Endothelial cell of umbilical vein (primary cell): ENCODE measurements at regions not wholly inside any gene's neighbourhood (a gene's known extent, or its start where the extent isn't known, plus 50 kb on each side); places are given as distances from the start of the nearest gene placed in this dataset.

Experiments used
- BruUV-seq: library from RNA; stranded (reverse); fragments of 400-500 nt; replicated peaks from 2 replicates; lab custom pipeline; 2021; lab: Mats Ljungman, UMichigan
- CTCF ChIA-PET: fragments of 300-600, 350-600 bp; sonication (Branson Sonifier 250); formaldehyde crosslinking; loops from one replicate; lab custom pipeline; 2021; ENCODE audit warnings: antibody characterized with exemption, inconsistent platforms; lab: Charles Lee
- POLR2A ChIA-PET: fragments of 300-600, 350-600 bp; sonication (Branson Sonifier 250); formaldehyde crosslinking; loops from one replicate; lab custom pipeline; 2021; ENCODE audit warnings: antibody characterized with exemption, inconsistent platforms; lab: Charles Lee
- DNase-seq: peaks from one replicate; pipeline ENCODE4 v3.0.0-alpha.2; 2011; ENCODE audit warnings: low read depth, low spot score
- FAIRE-seq: peaks from 2 replicates; lab custom pipeline; 2011; peaks lifted over from hg19 to GRCh38; lab: Jason Lieb, UNC
- H2AFZ ChIP-seq: 2 replicates; pipeline ENCODE4 v1.6.0; 2012; ENCODE audit warnings: low read depth, low read length, control low read depth, inconsistent platforms
- H3K27ac ChIP-seq: 2 replicates; pipeline ENCODE4 v1.5.1; 2011; ENCODE audit warnings: low read depth, mild to moderate bottlenecking, control low read depth, low read length, moderate library complexity; ENCODE audit not compliant: insufficient read depth
- H3K27me3 ChIP-seq, 2 experiments: 2 replicates each; pipeline versions ENCODE4 v1.6.0 to v1.6.1; 2011; ENCODE audit warnings: low read length in 2 of 2, mixed read lengths in 1 of 2; ENCODE audit not compliant: control insufficient read depth in 2 of 2, insufficient read depth in 2 of 2
- H3K36me3 ChIP-seq, 2 experiments: 2 replicates in 1 of 2; 3 replicates in 1 of 2; pipeline ENCODE4 v1.5.1; 2011; ENCODE audit warnings: low read length in 2 of 2, mild to moderate bottlenecking in 1 of 2, moderate library complexity in 1 of 2; ENCODE audit not compliant: control insufficient read depth in 2 of 2, insufficient read depth in 2 of 2; ENCODE audit errors: extremely low read depth in 1 of 2
- H3K4me1 ChIP-seq: 3 replicates; pipeline ENCODE4 v1.5.1; 2011; ENCODE audit warnings: mild to moderate bottlenecking, low read length; ENCODE audit not compliant: control insufficient read depth, insufficient read depth; ENCODE audit errors: extremely low read depth
- H3K4me2 ChIP-seq: 2 replicates; pipeline ENCODE4 v1.6.1; 2011; ENCODE audit warnings: low read length, control low read depth, mixed read lengths; ENCODE audit not compliant: insufficient read depth
- H3K4me3 ChIP-seq, 3 experiments: fragments of 200-600 bp in 1 of 3; sonication (generic), shearing (Covaris generic) in 1 of 3; replicated peaks in 1 of 3; 2 replicates each; pipeline ENCODE4 v1.5.1; 2011 to 2016; ENCODE audit warnings: control low read depth in 3 of 3, low read length in 3 of 3, mild to moderate bottlenecking in 2 of 3, inconsistent platforms in 1 of 3, low read depth in 1 of 3, moderate library complexity in 1 of 3; ENCODE audit not compliant: insufficient read depth in 1 of 3
- H3K79me2 ChIP-seq: 2 replicates; pipeline ENCODE4 v1.6.0; 2012; ENCODE audit warnings: low read length, inconsistent platforms; ENCODE audit not compliant: control insufficient read depth, insufficient read depth
- H3K9ac ChIP-seq: replicated peaks from 2 replicates; pipeline ENCODE3; 2011; ENCODE audit warnings: low read length, control low read depth; ENCODE audit not compliant: insufficient read depth; ENCODE audit errors: extremely low read depth
- H3K9me1 ChIP-seq: replicated peaks from 3 replicates; pipeline ENCODE4 v1.6.0; 2011; ENCODE audit warnings: mild to moderate bottlenecking, low read length; ENCODE audit not compliant: control insufficient read depth, insufficient read depth; ENCODE audit errors: extremely low read depth
- H3K9me3 ChIP-seq: replicated peaks from 2 replicates; pipeline ENCODE4 v1.5.1; 2012; ENCODE audit warnings: low read length, inconsistent platforms; ENCODE audit not compliant: control insufficient read depth, insufficient read depth
- H4K20me1 ChIP-seq: replicated peaks from 2 replicates; pipeline ENCODE3; 2011; ENCODE audit warnings: mild to moderate bottlenecking, low read length; ENCODE audit not compliant: control insufficient read depth, insufficient read depth; ENCODE audit errors: extremely low read depth
- CTCF ChIP-seq, 2 donors: IDR thresholded peaks; 1 replicate in 1 of 2; 2 replicates in 1 of 2; pipeline ENCODE4 v1.5.1; 2011; ENCODE audit warnings: low read length in 2 of 2, mild to moderate bottlenecking in 2 of 2, moderate library complexity in 2 of 2, control low read depth in 1 of 2, inconsistent platforms in 1 of 2, low read depth in 1 of 2; ENCODE audit not compliant: insufficient read depth in 1 of 2; ENCODE audit errors: extremely low read depth in 1 of 2
- FOS ChIP-seq: IDR thresholded peaks from 2 replicates; pipeline ENCODE4 v1.6.1; 2011; ENCODE audit warnings: mild to moderate bottlenecking, low read length, moderate library complexity, borderline replicate concordance; ENCODE audit not compliant: insufficient read depth
- GATA2 ChIP-seq: IDR thresholded peaks from 2 replicates; pipeline ENCODE4 v1.7.0; 2011; ENCODE audit warnings: low read depth, mild to moderate bottlenecking, moderate library complexity, mixed read lengths, low read length; ENCODE audit not compliant: insufficient read length, insufficient read depth
- JUN ChIP-seq: IDR thresholded peaks from 2 replicates; pipeline ENCODE4 v1.6.1; 2011; ENCODE audit warnings: borderline replicate concordance, low read depth; ENCODE audit not compliant: insufficient read length, insufficient read depth
- MYC ChIP-seq: IDR thresholded peaks from one replicate; pipeline ENCODE4 v1.6.1; 2011; ENCODE audit warnings: mild to moderate bottlenecking, low read depth, low read length
- POLR2A ChIP-seq: IDR thresholded peaks from 2 replicates; pipeline ENCODE4 v1.6.1; 2012; ENCODE audit warnings: low read depth, mild to moderate bottlenecking, control low read depth, low read length
- POLR2AphosphoS5 ChIP-seq: IDR thresholded peaks from 2 replicates; pipeline ENCODE4 v1.6.1; 2012; ENCODE audit warnings: low read depth, mild to moderate bottlenecking, control low read depth, low read length, moderate library complexity; ENCODE audit not compliant: insufficient read depth
- dilution Hi-C: fragments of 300-500 bp; cut with MboI; formaldehyde crosslinking; loops from one replicate; pipeline ENCODE4 v1.15.0; 2019; ENCODE audit warnings: low sequenced_read_pairs; ENCODE audit not compliant: extremely low pct_ligation_motif_present
- intact Hi-C: fragments of 100-400 bp; cut with micrococcal nuclease; formaldehyde crosslinking; loops from one replicate; pipeline ENCODE4 v1.10.0; 2022

- TF ChIP-seq FOS (no peak), MYC (no peak), JUN (no peak), POLR2A (no peak), GATA2 (no peak)
- BruUV-seq: no TSS peak
- CTCF ChIA-PET: no interaction called here
These were observed 135.1 kb upstream of the MYCN start for GRCh38 chr2:15805206-15805605.

GRCh38 chr2:15805772-15806171 lies 134.6 kb upstream of the MYCN start:
- Histone ChIP-seq H3K4me2 (no peak overlapping the region), H3K9me1 (no peaks in the 10 kb centered on the region), H4K20me1 (no peaks in the 10 kb centered on the region), H3K36me3 (no peaks in the 10 kb centered on the region), H2AFZ (no peak overlapping the region), H3K4me3 (no peak overlapping the region), H3K27me3 (peaks cover 0 to 1% of the 10 kb centered on the region in 2 experiments), H3K4me1 (no peaks in the 10 kb centered on the region), H3K79me2 (no peaks in the 10 kb centered on the region), H3K9ac (no peak overlapping the region), H3K9me3 (no peaks in the 10 kb centered on the region), H3K27ac (no peak overlapping the region)
- BruUV-seq: no TSS peak
- DNase-seq: no peak
- no peak for TF ChIP-seq FOS
- TF ChIP-seq CTCF (IDR thresholded peaks at IDR 0.05; ENCODE audit: extremely low read depth in 1 of 2, insufficient read depth in 1 of 2, low read depth in 1 of 2, low read length in 2 of 2): no peak
- TF ChIP-seq GATA2: no peak
- TF ChIP-seq POLR2AphosphoS5: no peak
- dilution Hi-C loops: no loop called here
- ChIA-PET CTCF (no interaction called here), POLR2A (no interaction called here)
- FAIRE-seq: no peak
- intact Hi-C loops: no loop called here

More at GRCh38 chr2:15805206-15805605, 135.1 kb upstream of the MYCN start:
- Histone ChIP-seq H2AFZ (no peak overlapping the region), H3K4me3 (no peak overlapping the region), H3K79me2 (no peaks in the 10 kb centered on the region), H3K27me3 (peaks cover 0 to 1% of the 10 kb centered on the region in 2 experiments), H3K9me3 (no peaks in the 10 kb centered on the region), H3K9ac (no peak overlapping the region), H3K4me1 (no peaks in the 10 kb centered on the region), H3K27ac (no peak overlapping the region), H3K9me1 (no peaks in the 10 kb centered on the region), H3K36me3 (no peaks in the 10 kb centered on the region), H3K4me2 (no peak overlapping the region), H4K20me1 (no peaks in the 10 kb centered on the region)
- no peak for FAIRE-seq
- DNase-seq: no peak
- intact Hi-C loops: no loop called here
- dilution Hi-C loops: no loop called here
- POLR2A ChIA-PET: no interaction called here
